Keratinocyte (primary cell): ENCODE measurements at regions not wholly inside any gene's neighbourhood (a gene's known extent, or its start where the extent isn't known, plus 50 kb on each side); places are given as distances from the start of the nearest gene placed in this dataset.

Source experiments
- DNase-seq: peaks from one replicate; pipeline ENCODE4 v3.0.0-alpha.2; 2011; ENCODE audit warnings: low read depth, missing footprints, low spot score
- FAIRE-seq: peaks from 2 replicates; lab custom pipeline; 2011; peaks lifted over from hg19 to GRCh38; lab: Jason Lieb, UNC
- H2AFZ ChIP-seq: 2 replicates; pipeline ENCODE4 v1.6.0; 2012; ENCODE audit warnings: low read length, control low read depth, inconsistent platforms; ENCODE audit not compliant: control insufficient read depth
- H3K27ac ChIP-seq: 2 replicates; pipeline ENCODE4 v1.5.1; 2011; ENCODE audit warnings: low read length; ENCODE audit not compliant: control insufficient read depth, insufficient read depth
- H3K27me3 ChIP-seq: 3 replicates; pipeline ENCODE4 v1.6.0; 2011; ENCODE audit warnings: low read length; ENCODE audit not compliant: control insufficient read depth, insufficient read depth; ENCODE audit errors: extremely low read depth
- H3K36me3 ChIP-seq, 2 experiments: 2 replicates in 1 of 2; 3 replicates in 1 of 2; pipeline ENCODE4 v1.5.1; 2011; ENCODE audit warnings: low read length in 2 of 2, mild to moderate bottlenecking in 1 of 2; ENCODE audit not compliant: control insufficient read depth in 2 of 2, insufficient read depth in 2 of 2; ENCODE audit errors: extremely low read depth in 1 of 2
- H3K4me1 ChIP-seq: 3 replicates; pipeline ENCODE4 v1.5.1; 2011; ENCODE audit warnings: low read length; ENCODE audit not compliant: control insufficient read depth, insufficient read depth; ENCODE audit errors: extremely low read depth
- H3K4me2 ChIP-seq: 3 replicates; pipeline ENCODE4 v1.6.0; 2011; ENCODE audit warnings: low read depth, low read length; ENCODE audit not compliant: control insufficient read depth, insufficient read depth; ENCODE audit errors: extremely low read depth
- H3K4me3 ChIP-seq, 3 experiments: fragments of 200-600 bp in 1 of 3; sonication (generic) in 1 of 3; 2 replicates in 2 of 3; 3 replicates in 1 of 3; pipeline ENCODE4 v1.5.1; 2011 to 2016; ENCODE audit warnings: low read length in 3 of 3, mild to moderate bottlenecking in 3 of 3, control low read depth in 2 of 3, inconsistent platforms in 1 of 3, low read depth in 1 of 3, mixed read lengths in 1 of 3, mixed run types in 1 of 3, moderate library complexity in 1 of 3; ENCODE audit not compliant: control insufficient read depth in 2 of 3, insufficient read depth in 2 of 3; ENCODE audit errors: extremely low read depth in 1 of 3
- H3K79me2 ChIP-seq: 2 replicates; pipeline ENCODE4 v1.6.0; 2012; ENCODE audit warnings: low read length; ENCODE audit not compliant: control insufficient read depth, insufficient read depth
- H3K9ac ChIP-seq: 3 replicates; pipeline ENCODE4 v1.6.0; 2011; ENCODE audit warnings: low read length; ENCODE audit not compliant: control insufficient read depth, insufficient read depth; ENCODE audit errors: extremely low read depth
- H3K9me1 ChIP-seq: 3 replicates; pipeline ENCODE4 v1.6.0; 2011; ENCODE audit warnings: low read length; ENCODE audit not compliant: control insufficient read depth, insufficient read depth; ENCODE audit errors: extremely low read depth
- H3K9me3 ChIP-seq: 2 replicates; pipeline ENCODE4 v1.5.1; 2012; ENCODE audit warnings: low read depth, low read length; ENCODE audit not compliant: control insufficient read depth
- H4K20me1 ChIP-seq: 3 replicates; pipeline ENCODE4 v1.6.0; 2011; ENCODE audit warnings: low read length; ENCODE audit not compliant: control insufficient read depth, insufficient read depth; ENCODE audit errors: extremely low read depth
- CTCF ChIP-seq, 3 experiments: IDR thresholded peaks in 1 of 3; conservative IDR thresholded peaks in 1 of 3; optimal IDR thresholded peaks in 1 of 3; 2 replicates in 2 of 3; 3 replicates in 1 of 3; pipeline versions ENCODE3 to v1.5.1; 2011; ENCODE audit warnings: low read length in 3 of 3, mild to moderate bottlenecking in 3 of 3, moderate library complexity in 2 of 3, control low read depth in 1 of 3, inconsistent platforms in 1 of 3; ENCODE audit not compliant: insufficient read depth in 2 of 3; ENCODE audit errors: extremely low read depth in 1 of 3
- EZH2 ChIP-seq: IDR thresholded peaks from one replicate; pipeline ENCODE4 v1.6.1; 2012; ENCODE audit warnings: inconsistent platforms, mild to moderate bottlenecking, low read length, moderate library complexity
- dilution Hi-C: fragments of 300-500 bp; cut with MboI; formaldehyde crosslinking; loops from one replicate; pipeline ENCODE4 v1.7.0; 2020; ENCODE audit warnings: low sequenced_read_pairs; ENCODE audit not compliant: extremely low pct_ligation_motif_present

- Histone ChIP-seq H3K9ac (no peak overlapping the region), H4K20me1 (no peaks in the 10 kb centered on the region), H3K9me3 (no peaks in the 10 kb centered on the region), H3K4me3 (no peak overlapping the region), H3K27me3 (no peaks in the 10 kb centered on the region), H3K79me2 (no peaks in the 10 kb centered on the region), H3K4me1 (no peaks in the 10 kb centered on the region), H3K27ac (no peak overlapping the region), H3K36me3 (no peaks in the 10 kb centered on the region), H3K4me2 (no peak overlapping the region), H2AFZ (no peak overlapping the region), H3K9me1 (no peaks in the 10 kb centered on the region)
- FAIRE-seq: no peak
- dilution Hi-C loops: no loop called here
- DNase-seq: no peak
- no peak for TF ChIP-seq EZH2
- TF ChIP-seq CTCF (optimal IDR thresholded peaks at IDR 0.05 in 1 of 3, IDR thresholded peaks at IDR 0.05 in 1 of 3, conservative IDR thresholded peaks at IDR 0.05 in 1 of 3; ENCODE audit: extremely low read depth in 1 of 3, insufficient read depth in 2 of 3, low read length in 3 of 3): no peak
Observed at GRCh38 chr3:3302964-3303363, 123.5 kb upstream of the CRBN start.

- Histone ChIP-seq H3K4me3 (no peak overlapping the region), H3K9me1 (no peaks in the 10 kb centered on the region), H3K4me2 (no peak overlapping the region), H3K27me3 (no peaks in the 10 kb centered on the region), H4K20me1 (no peaks in the 10 kb centered on the region), H2AFZ (no peak overlapping the region), H3K27ac (no peak overlapping the region), H3K9ac (no peak overlapping the region), H3K36me3 (no peaks in the 10 kb centered on the region), H3K9me3 (no peaks in the 10 kb centered on the region), H3K4me1 (no peaks in the 10 kb centered on the region), H3K79me2 (no peaks in the 10 kb centered on the region)
- FAIRE-seq (no peak), DNase-seq (no peak)
- TF ChIP-seq EZH2 (no peak), CTCF (optimal IDR thresholded peaks at IDR 0.05 in 1 of 3, IDR thresholded peaks at IDR 0.05 in 1 of 3, conservative IDR thresholded peaks at IDR 0.05 in 1 of 3; ENCODE audit: extremely low read depth in 1 of 3, insufficient read depth in 2 of 3, low read length in 3 of 3) (no peak)
- dilution Hi-C loops: no loop called here
Observed at GRCh38 chr3:3301476-3301875, 122.0 kb upstream of the CRBN start.
